GM12891 (cell line): ENCODE measurements at regions not wholly inside any gene's neighbourhood (a gene's known extent, or its start where the extent isn't known, plus 50 kb on each side); places are given as distances from the start of the nearest gene placed in this dataset.
"Not testable (repeated sequence)": the region's sequence is repeated elsewhere in the genome, so short reads cannot be mapped to it uniquely, and the experiment has no call there.

Source experiments
- POLR2A ChIP-seq: IDR thresholded peaks from 2 replicates; pipeline ENCODE4 v1.6.1; 2011; ENCODE audit warnings: low read depth, low read length, control low read depth
- TAF1 ChIP-seq: IDR thresholded peaks from 2 replicates; pipeline ENCODE4 v1.6.1; 2011; ENCODE audit warnings: low read depth, low read length, control low read depth

DNA sequence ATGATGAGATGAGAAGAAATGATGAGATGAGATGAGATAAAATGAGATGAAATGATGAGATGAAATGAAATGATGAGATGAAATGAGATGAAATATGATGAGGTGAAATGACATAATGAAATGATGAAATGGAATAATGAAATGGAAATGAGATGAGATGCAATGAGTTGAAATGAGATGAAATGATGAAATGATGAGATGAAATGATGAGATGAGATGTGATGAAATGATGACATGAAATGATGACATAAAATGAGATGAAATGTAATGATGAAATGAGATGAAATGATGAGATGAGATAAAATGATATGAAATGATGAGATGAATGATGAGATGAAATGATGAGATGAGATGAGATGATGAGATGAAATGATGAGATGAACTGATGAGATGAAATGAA is 340.2 kb upstream of the PLGLB1 start:
- not testable (repeated sequence) for TF ChIP-seq POLR2A, TAF1
